Transverse colon (tissue), 4 donors: ENCODE measurements at regions not wholly inside any gene's neighbourhood (a gene's known extent, or its start where the extent isn't known, plus 50 kb on each side); places are given as distances from the start of the nearest gene placed in this dataset.
A peak's percentile ranks its signal among the peaks of the same experiment; 100 is the strongest.

Experiments used
- DNase-seq: peaks from one replicate; pipeline ENCODE4 v3.0.0-alpha.2; 2019
- H3K27ac ChIP-seq, 4 donors: fragments of 200-600 bp; sonication (generic); 2 replicates each; pipeline ENCODE4 v1.5.1; 2016 to 2018; ENCODE audit warnings: inconsistent platforms in 4 of 4
- H3K27me3 ChIP-seq: fragments of 200-600 bp; sonication (generic); 2 replicates; pipeline ENCODE4 v1.5.1; 2017; ENCODE audit warnings: inconsistent platforms
- H3K36me3 ChIP-seq, 4 donors: fragments of 200-600 bp; sonication (generic); 2 replicates each; pipeline ENCODE4 v1.5.1; 2017 to 2019; ENCODE audit warnings: inconsistent platforms in 4 of 4
- H3K4me1 ChIP-seq, 4 donors: fragments of 200-600 bp; sonication (generic); 2 replicates each; pipeline ENCODE4 v1.5.1; 2017 to 2020; ENCODE audit warnings: inconsistent platforms in 4 of 4
- H3K4me3 ChIP-seq, 4 donors: fragments of 200-600 bp; sonication (generic); 1 replicate in 1 of 4; 2 replicates in 3 of 4; pipeline versions ENCODE4 v1.5.1 to v1.6.1; 2017 to 2019; ENCODE audit warnings: inconsistent platforms in 4 of 4
- H3K9me3 ChIP-seq, 2 donors: fragments of 200-600 bp; sonication (generic); 2 replicates each; pipeline ENCODE4 v1.5.1; 2017 to 2019; ENCODE audit warnings: inconsistent platforms in 2 of 2
- EP300 ChIP-seq: sonication (generic); formaldehyde crosslinking; IDR thresholded peaks from one replicate; pipeline ENCODE4 v1.6.1; 2017; ENCODE audit warnings: antibody characterized with exemption, low read depth
- POLR2A ChIP-seq: fragments of 450-650 bp; IDR thresholded peaks from one replicate; pipeline ENCODE4 v1.6.1; 2016; ENCODE audit warnings: antibody characterized with exemption, mild to moderate bottlenecking, moderate library complexity
- POLR2AphosphoS5 ChIP-seq, 3 donors: sonication (generic); formaldehyde crosslinking; IDR thresholded peaks; one replicate each; pipeline ENCODE4 v1.6.1; 2016; ENCODE audit warnings: antibody characterized with exemption in 3 of 3
- WGBS, 2 donors: methylation state at CpG; one replicate each; pipeline ENCODE4 v1.1.5; 2018; ENCODE audit warnings: low coverage in 1 of 2; 5-methylcytosine and 5-hydroxymethylcytosine counted together
- in situ Hi-C, 4 donors: fragments of 200-750 bp; cut with MboI; loops; one replicate each; pipeline versions ENCODE4 v1.15.0 to v1.15.1; 2017; ENCODE audit warnings: low sequenced_read_pairs in 3 of 4, low pct_ligation_motif_present in 1 of 4, low pct_unique_long_range_greater_than_20kb in 1 of 4
- intact Hi-C: fragments of 100-400 bp; cut with DNase I; formaldehyde crosslinking; loops from one replicate; pipeline ENCODE4 v1.15.1; 2023; ENCODE audit warnings: low total_unique reads
- TF ChIP-seq, protein P1 (sequence below), 5 experiments: fragments of 200-600 bp in 3 of 5; fragments of 450-650 bp in 2 of 5; sonication (generic) in 3 of 5; IDR thresholded peaks; 1 replicate in 2 of 5; 2 replicates in 3 of 5; pipeline ENCODE4 v1.5.1; 2016 to 2017; ENCODE audit warnings: antibody characterized with exemption in 5 of 5, inconsistent platforms in 3 of 5, mild to moderate bottlenecking in 2 of 5, moderate library complexity in 1 of 5

DNA sequence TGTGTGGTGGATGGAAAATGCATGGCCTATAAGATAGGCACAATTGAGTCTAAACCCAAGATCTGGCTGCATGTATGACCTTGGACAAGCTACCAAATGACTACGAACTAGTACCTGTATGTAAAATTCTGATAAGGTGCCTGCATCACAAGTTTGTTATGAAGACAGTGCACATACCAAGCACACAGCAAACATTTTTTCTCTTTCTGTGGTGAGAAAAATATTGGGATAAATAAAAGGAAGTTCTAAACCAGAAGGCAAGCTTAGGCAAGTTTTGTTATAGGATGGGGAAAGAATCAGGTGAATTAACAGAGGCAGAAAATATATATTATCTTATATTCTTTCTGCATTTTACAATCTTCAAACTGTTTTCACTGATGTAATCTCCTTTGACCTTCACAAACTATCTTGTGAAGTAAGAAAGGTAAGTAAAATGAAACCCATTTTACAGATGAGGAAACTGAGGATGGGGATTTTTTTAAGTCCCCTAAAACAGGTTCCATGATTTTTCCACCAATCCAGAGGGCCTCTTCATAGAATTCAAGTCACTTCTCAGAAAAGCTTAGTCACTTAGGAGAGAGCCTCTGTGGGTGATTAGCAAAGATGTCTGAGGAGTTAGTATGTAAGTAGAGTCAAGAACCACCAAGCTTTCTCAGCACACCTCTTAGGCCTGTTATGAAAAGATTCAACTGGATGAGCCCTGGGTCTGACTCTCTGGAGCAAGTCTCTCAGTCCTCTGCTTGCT lies 132.0 kb upstream of the RAP1B start:
- H3K4me3 ChIP-seq: no peak overlapping the region
- no peaks in the 10 kb centered on the region for H3K36me3 ChIP-seq
- H3K9me3 ChIP-seq: no peaks in the 10 kb centered on the region
- H3K4me1 ChIP-seq: peaks cover 0 to 4% (median 0%) of the 10 kb centered on the region in 4 donors
- no peaks in the 10 kb centered on the region for H3K27me3 ChIP-seq
- in situ Hi-C loops: no loop called here
- DNase-seq: no peak
- intact Hi-C loops: no loop called here
- no peak for TF ChIP-seq POLR2A
- TF ChIP-seq POLR2AphosphoS5 (IDR thresholded peaks at IDR 0.05): no peak
- TF ChIP-seq, protein P1, sequence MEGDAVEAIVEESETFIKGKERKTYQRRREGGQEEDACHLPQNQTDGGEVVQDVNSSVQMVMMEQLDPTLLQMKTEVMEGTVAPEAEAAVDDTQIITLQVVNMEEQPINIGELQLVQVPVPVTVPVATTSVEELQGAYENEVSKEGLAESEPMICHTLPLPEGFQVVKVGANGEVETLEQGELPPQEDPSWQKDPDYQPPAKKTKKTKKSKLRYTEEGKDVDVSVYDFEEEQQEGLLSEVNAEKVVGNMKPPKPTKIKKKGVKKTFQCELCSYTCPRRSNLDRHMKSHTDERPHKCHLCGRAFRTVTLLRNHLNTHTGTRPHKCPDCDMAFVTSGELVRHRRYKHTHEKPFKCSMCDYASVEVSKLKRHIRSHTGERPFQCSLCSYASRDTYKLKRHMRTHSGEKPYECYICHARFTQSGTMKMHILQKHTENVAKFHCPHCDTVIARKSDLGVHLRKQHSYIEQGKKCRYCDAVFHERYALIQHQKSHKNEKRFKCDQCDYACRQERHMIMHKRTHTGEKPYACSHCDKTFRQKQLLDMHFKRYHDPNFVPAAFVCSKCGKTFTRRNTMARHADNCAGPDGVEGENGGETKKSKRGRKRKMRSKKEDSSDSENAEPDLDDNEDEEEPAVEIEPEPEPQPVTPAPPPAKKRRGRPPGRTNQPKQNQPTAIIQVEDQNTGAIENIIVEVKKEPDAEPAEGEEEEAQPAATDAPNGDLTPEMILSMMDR (IDR thresholded peaks at IDR 0.05): no peak
- no peak for TF ChIP-seq EP300
- H3K27ac ChIP-seq: peak overlapping the region; percentile 43 to 73 (median 58)
- 91 to 100% methylated on average over 1 of the region's 1 CpG for whole genome bisulfite sequencing, 2 donors

- in situ Hi-C loops: no loop called here
- Histone ChIP-seq H3K9me3 (no peaks in the 10 kb centered on the region), H3K4me1 (peaks cover 0 to 4% (median 0%) of the 10 kb centered on the region in 4 donors), H3K36me3 (no peaks in the 10 kb centered on the region), H3K27ac (peak overlapping the region; percentile 43 to 73 (median 58)), H3K4me3 (no peak overlapping the region), H3K27me3 (no peaks in the 10 kb centered on the region)
- intact Hi-C loops: no loop called here
- 49 to 59% methylated on average over 2 to 4 of the region's 4 CpGs for WGBS, 2 donors
- no peak for DNase-seq
- TF ChIP-seq, protein P1 (IDR thresholded peaks at IDR 0.05): no peak
- TF ChIP-seq EP300 (no peak), POLR2A (no peak), POLR2AphosphoS5 (IDR thresholded peaks at IDR 0.05) (no peak)
Observed at GRCh38 chr12:68479261-68479895, 131.3 kb upstream of the RAP1B start.

DNA sequence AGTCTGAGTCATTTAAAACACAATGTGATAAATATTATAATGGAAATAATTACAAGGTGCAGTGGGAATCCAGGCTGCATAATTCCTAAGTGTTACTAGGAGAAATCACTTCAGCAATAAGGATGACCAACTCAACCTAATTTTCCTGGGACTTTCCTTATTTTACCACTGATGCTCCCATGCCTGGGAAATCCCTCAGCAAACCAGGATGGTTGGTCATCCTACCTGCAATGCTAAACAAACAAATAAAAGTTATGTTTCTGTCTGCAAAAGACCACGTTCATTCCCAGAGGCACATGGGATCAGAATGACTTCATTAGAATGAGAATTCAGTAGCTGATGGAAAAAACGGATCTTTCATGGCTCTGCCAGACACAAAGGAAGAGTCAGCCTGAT lies 130.8 kb upstream of the RAP1B start:
- Histone ChIP-seq H3K9me3 (no peaks in the 10 kb centered on the region), H3K27ac (peak overlapping the region in 3 of 4 donors; percentile 38 to 73 (median 53)), H3K36me3 (no peaks in the 10 kb centered on the region), H3K27me3 (no peaks in the 10 kb centered on the region), H3K4me1 (peaks cover 0 to 4% (median 0%) of the 10 kb centered on the region in 4 donors), H3K4me3 (no peak overlapping the region)
- intact Hi-C loops: no loop called here
- 67 to 75% methylated on average over 1 to 2 of the region's 2 CpGs for WGBS, 2 donors
- no peak for DNase-seq
- in situ Hi-C loops: no loop called here
- TF ChIP-seq POLR2AphosphoS5 (IDR thresholded peaks at IDR 0.05) (no peak), EP300 (no peak), POLR2A (no peak)
- TF ChIP-seq, protein P1 (IDR thresholded peaks at IDR 0.05): no peak

GRCh38 chr12:68480526-68480925 lies 130.2 kb upstream of the RAP1B start:
- no peak for DNase-seq
- H3K4me3 ChIP-seq: no peak overlapping the region
- H3K27me3 ChIP-seq: no peaks in the 10 kb centered on the region
- in situ Hi-C loops: no loop called here
- no peaks in the 10 kb centered on the region for H3K9me3 ChIP-seq
- H3K27ac ChIP-seq: peak overlapping the region in 2 of 4 donors; percentile 4 to 73
- TF ChIP-seq EP300: no peak
- TF ChIP-seq, protein P1 (IDR thresholded peaks at IDR 0.05): no peak
- TF ChIP-seq POLR2AphosphoS5 (IDR thresholded peaks at IDR 0.05): no peak
- no peak for TF ChIP-seq POLR2A
- H3K36me3 ChIP-seq: no peaks in the 10 kb centered on the region
- peaks cover 0 to under 1% (median 0%) of the 10 kb centered on the region in 4 donors for H3K4me1 ChIP-seq
- intact Hi-C loops: no loop called here
